ENCODE measurements at regions not wholly inside any gene's neighbourhood (a gene's known extent, or its start where the extent isn't known, plus 50 kb on each side); places are given as distances from the start of the nearest gene placed in this dataset.

DNA sequence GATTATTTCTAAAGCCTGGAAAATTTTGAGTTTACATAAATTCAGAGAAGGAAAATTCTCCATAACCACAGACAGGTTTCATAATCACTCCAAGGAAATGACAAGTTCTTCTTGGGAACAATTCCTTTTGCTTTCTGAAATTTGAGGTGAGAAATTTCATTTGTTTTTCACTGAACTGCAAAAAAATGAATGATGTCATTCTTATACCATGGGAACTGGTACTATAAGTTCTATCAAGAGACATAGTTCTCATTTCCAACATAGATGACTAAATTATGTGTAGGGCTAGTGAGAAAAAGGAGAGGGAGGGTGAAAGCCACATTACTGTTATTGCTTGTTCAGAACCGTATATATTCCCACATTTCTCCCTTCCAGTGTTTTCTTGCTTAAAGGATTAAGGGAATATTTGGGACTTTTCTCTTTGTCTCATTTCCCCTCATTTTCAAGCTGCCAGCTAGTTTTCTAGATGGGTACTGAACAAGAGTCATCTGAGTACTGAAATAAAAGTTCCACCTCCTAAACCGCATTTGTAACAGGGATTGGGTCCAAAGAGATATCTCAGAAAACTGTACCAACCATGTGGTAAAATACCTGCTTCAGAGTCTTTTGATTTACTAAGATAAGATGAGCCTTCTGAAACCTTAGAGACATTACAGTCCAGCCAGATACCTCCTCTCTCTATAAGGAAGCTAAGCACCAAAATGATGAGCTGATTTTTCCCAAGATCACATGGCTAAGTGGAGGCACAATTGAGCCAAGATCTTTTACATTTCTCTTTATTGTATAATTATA, 144.3 kb upstream of the PRDM1 start:
- Histone ChIP-seq H4K20me1 (ENCODE audit: insufficient read depth, low read length) (no peaks in the 10 kb centered on the region), H3K79me2 (ENCODE audit: insufficient read depth, low read length) (no peaks in the 10 kb centered on the region), H3K27ac (ENCODE audit: low read depth, low read length) (no peak overlapping the region), H3K4me2 (ENCODE audit: low read length) (no peak overlapping the region), H3K4me1 (ENCODE audit: insufficient read depth, low read length) (no peaks in the 10 kb centered on the region), H3K9me3 (ENCODE audit: insufficient read depth, low read depth, low read length) (no peaks in the 10 kb centered on the region), H3K9ac (ENCODE audit: low read length) (no peak overlapping the region), H3K4me3 (ENCODE audit: insufficient read depth, low read depth, low read length) (no peak overlapping the region), H3K36me3 (ENCODE audit: insufficient read depth, low read length) (no peaks in the 10 kb centered on the region), H3K27me3 (ENCODE audit: insufficient read depth, low read length) (no peaks in the 10 kb centered on the region), H2AFZ (ENCODE audit: low read depth, low read length) (no peak overlapping the region)
- Mint-ChIP-seq H3K9me3 (ENCODE audit: unreplicated experiment) (peaks cover 5% of the 10 kb centered on the region), H3K4me3 (ENCODE audit: unreplicated experiment) (no peak overlapping the region), H3K36me3 (ENCODE audit: low read depth, unreplicated experiment) (no peaks in the 10 kb centered on the region), H3K27me3 (ENCODE audit: low read depth, unreplicated experiment) (peaks cover 9% of the 10 kb centered on the region), H3K4me1 (ENCODE audit: low read depth, unreplicated experiment) (no peaks in the 10 kb centered on the region), H3K27ac (ENCODE audit: unreplicated experiment) (no peak overlapping the region)
- DNase-seq (ENCODE audit: low read depth): no peak
- TF ChIP-seq CTCF (IDR thresholded peaks at IDR 0.05; ENCODE audit: insufficient read depth, low read depth, low read length) (no peak), EZH2 (IDR thresholded peaks at IDR 0.05; ENCODE audit: insufficient read depth, low read length) (no peak)
- peak; percentile 5 for FAIRE-seq

DNA sequence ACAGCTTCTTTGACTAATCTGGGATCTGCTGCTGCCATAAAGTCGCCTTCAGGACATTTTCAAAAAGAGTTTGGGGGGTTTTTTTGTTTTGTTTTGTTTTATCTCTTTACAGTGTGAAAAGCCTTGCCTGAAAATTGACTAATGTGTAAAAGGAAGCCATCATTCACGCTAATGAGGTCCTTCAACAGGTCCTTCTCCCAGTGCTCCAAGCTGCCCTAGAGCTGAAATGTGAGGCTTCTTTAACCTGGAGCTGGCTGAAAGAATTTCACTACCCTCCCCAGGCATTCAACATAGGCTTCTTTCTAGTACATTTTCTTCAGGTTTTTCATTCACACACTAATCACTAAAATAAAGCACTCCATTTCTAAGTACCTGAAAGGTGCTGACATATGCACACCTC, 145.1 kb upstream of the PRDM1 start:
- no peak for FAIRE-seq
- H4K20me1 ChIP-seq (ENCODE audit: insufficient read depth, low read length): no peaks in the 10 kb centered on the region
- peaks cover 9% of the 10 kb centered on the region for H3K27me3 Mint-ChIP-seq (ENCODE audit: low read depth, unreplicated experiment)

More for the DNA sequence above, 145.1 kb upstream of the PRDM1 start:
- H3K27ac Mint-ChIP-seq (ENCODE audit: unreplicated experiment): no peak overlapping the region
- Histone ChIP-seq H3K79me2 (ENCODE audit: insufficient read depth, low read length) (no peaks in the 10 kb centered on the region), H3K4me3 (ENCODE audit: insufficient read depth, low read depth, low read length) (no peak overlapping the region), H3K27ac (ENCODE audit: low read depth, low read length) (no peak overlapping the region), H3K27me3 (ENCODE audit: insufficient read depth, low read length) (no peaks in the 10 kb centered on the region), H2AFZ (ENCODE audit: low read depth, low read length) (no peak overlapping the region), H3K36me3 (ENCODE audit: insufficient read depth, low read length) (no peaks in the 10 kb centered on the region), H3K4me1 (ENCODE audit: insufficient read depth, low read length) (no peaks in the 10 kb centered on the region), H3K9me3 (ENCODE audit: insufficient read depth, low read depth, low read length) (no peaks in the 10 kb centered on the region), H3K9ac (ENCODE audit: low read length) (no peak overlapping the region), H3K4me2 (ENCODE audit: low read length) (no peak overlapping the region)
- H3K4me3 Mint-ChIP-seq (ENCODE audit: unreplicated experiment): no peak overlapping the region
- no peak for TF ChIP-seq CTCF (IDR thresholded peaks at IDR 0.05; ENCODE audit: insufficient read depth, low read depth, low read length)
- TF ChIP-seq EZH2 (IDR thresholded peaks at IDR 0.05; ENCODE audit: insufficient read depth, low read length): no peak
- no peaks in the 10 kb centered on the region for H3K4me1 Mint-ChIP-seq (ENCODE audit: low read depth, unreplicated experiment)
- H3K9me3 Mint-ChIP-seq (ENCODE audit: unreplicated experiment): peaks cover 3% of the 10 kb centered on the region
- no peaks in the 10 kb centered on the region for H3K36me3 Mint-ChIP-seq (ENCODE audit: low read depth, unreplicated experiment)
- no peak for DNase-seq (ENCODE audit: low read depth)
